HEK293 (cell line): ENCODE measurements at regions not wholly inside any gene's neighbourhood (a gene's known extent, or its start where the extent isn't known, plus 50 kb on each side); places are given as distances from the start of the nearest gene placed in this dataset.

Experiments used
- CTCF ChIP-seq: fragments of 450-650 bp; formaldehyde crosslinking; IDR thresholded peaks from 2 replicates; pipeline ENCODE4 v1.5.1; 2016; ENCODE audit warnings: missing biosample characterization, missing genetic modification characterization
- GLI2 ChIP-seq: fragments of 450-650 bp; formaldehyde crosslinking; IDR thresholded peaks from 2 replicates; pipeline ENCODE4; 2017; ENCODE audit warnings: missing biosample characterization, missing genetic modification characterization, low read depth, borderline replicate concordance
- KLF10 ChIP-seq: fragments of 450-650 bp; IDR thresholded peaks from 2 replicates; pipeline ENCODE4 v1.5.1; 2018; ENCODE audit warnings: missing biosample characterization, mild to moderate bottlenecking, missing genetic modification characterization
- REST ChIP-seq: fragments of 450-650 bp; formaldehyde crosslinking; IDR thresholded peaks from 2 replicates; pipeline ENCODE4 v1.5.1; 2016; ENCODE audit warnings: missing biosample characterization, missing genetic modification characterization
- ZNF549 ChIP-seq: fragments of 450-650 bp; IDR thresholded peaks from 2 replicates; pipeline ENCODE4 v1.5.1; 2018; ENCODE audit warnings: missing biosample characterization, missing genetic modification characterization, mild to moderate bottlenecking, inconsistent platforms, moderate library complexity

GRCh38 chr11:81492923-81493445, 1240.7 kb downstream of the FAM181B start:
- TF ChIP-seq GLI2 (tag by site-specific recombination) (no peak), KLF10 (tag by site-specific recombination) (no peak), ZNF549 (tag by site-specific recombination) (no peak), CTCF (tag by site-specific recombination) (no peak), REST (no peak)
